ENCODE measurements at regions not wholly inside any gene's neighbourhood (a gene's known extent, or its start where the extent isn't known, plus 50 kb on each side); places are given as distances from the start of the nearest gene placed in this dataset.

- no peak for DNase-seq
Measured at GRCh38 chr5:89904442-89904841, 505.1 kb downstream of the CETN3 start.

GRCh38 chr5:89901983-89902382, 507.6 kb downstream of the CETN3 start:
- no peak for DNase-seq

DNA sequence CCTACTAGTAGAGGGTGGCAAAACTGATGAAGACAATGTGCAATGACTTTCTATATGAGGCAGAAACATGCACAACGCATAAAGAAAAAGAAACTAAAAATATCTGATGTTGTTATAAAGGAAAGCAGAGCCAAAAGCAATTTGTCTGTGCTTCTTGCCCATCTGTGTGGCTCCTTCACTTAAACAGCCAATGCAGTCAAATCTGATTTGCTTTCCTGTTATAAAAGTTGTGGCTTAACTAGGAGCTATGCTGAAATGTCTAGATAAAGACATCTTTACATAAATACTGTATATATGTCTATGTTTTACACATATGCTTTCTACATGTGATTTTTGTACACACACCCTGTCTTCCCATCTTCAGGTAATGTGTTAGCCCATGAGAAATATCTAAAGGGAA, 508.2 kb downstream of the CETN3 start:
- no peak for DNase-seq

GRCh38 chr5:89900346-89900745, 509.2 kb downstream of the CETN3 start:
- no peak for DNase-seq

DNA sequence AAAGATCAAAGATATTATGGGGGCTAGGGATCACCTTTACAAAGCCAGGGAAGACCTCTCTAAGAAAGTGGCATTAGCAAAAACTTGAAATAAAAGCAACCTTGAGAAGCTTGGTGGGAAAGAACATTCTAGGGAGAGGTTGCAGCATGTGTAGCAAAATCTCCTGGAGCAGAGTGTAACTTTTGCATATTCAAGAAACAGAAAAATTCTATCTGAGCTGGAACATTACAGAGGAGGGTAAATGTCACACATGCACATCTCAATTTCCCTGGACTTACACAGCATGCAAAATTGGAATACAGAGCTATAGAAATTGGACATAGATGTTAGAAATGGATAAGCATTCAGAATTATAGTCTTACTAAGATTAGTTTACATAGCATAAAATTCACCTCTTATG, 510.0 kb downstream of the CETN3 start:
- DNase-seq = no peak

DNA sequence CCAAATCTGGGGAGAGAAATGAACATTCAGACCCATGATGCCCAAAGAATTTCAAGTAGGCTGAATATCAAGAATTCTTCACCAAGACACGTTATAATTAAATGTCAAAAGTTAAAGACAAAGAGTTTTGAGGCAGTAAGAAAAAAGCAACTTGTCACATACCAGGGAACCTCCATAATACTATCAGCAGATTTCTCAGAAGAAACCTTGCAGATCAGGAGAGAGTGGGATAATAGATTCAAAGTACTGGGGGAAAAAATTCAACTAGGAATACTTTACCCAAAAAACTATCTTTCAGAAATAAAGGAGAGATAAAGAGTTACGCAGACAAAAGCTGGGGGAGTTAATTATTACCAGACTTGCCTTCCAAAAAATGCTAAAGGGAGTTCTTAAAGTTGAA, 516.0 kb downstream of the CETN3 start:
- DNase-seq = no peak

- no peak for DNase-seq
Measured at GRCh38 chr5:89885670-89886069, 523.9 kb downstream of the CETN3 start.

- no peak for DNase-seq
Measured at GRCh38 chr5:89883967-89884366, 525.6 kb downstream of the CETN3 start.

DNA sequence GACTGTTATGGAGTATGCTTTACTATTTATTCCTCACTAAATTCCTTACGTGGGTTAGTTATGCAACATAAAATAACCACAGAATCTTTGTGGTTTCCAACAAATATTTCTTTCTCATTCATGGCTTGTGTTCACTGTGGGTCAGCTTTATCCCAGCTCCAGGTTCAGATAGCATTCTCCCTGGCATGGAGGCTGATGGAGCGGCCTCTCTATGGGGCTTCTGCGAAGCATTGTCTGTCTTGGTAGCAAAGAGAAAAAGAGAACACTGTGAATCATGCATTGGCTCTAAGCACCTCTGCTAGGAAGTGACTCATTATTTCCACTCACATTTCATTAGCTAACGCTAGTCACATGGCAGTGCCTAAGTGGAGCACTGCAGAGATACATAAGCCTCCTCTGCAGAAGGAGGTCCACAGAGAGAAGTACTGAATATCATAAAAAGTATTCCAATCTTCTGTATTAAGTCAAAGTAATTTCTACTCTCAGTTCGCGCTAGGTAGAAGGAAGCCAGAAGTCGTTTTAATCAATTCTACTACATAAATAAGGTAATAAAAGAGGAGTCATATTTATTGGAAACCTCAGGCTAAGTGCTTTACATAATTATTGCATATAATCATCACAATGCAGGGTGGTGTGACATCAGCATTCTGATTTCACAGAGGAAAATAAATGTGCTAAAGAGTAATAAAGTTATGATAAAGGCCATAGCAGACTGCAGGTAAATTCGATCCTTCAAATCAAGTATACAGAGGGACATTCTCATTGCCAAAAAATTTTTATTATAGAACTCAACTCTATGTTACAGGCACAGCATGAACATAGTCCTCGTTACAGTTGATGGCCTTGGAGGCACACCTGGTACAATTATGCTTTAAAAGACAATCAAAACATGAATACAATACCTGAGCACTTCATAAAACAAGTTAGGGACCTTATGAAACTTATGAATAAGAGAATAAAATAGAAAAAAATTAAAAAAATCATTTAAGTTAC, 531.1 kb downstream of the CETN3 start:
- DNase-seq = no peak

- no peak for DNase-seq
Measured at GRCh38 chr5:89871906-89872305, 537.6 kb downstream of the CETN3 start.

- no peak for DNase-seq
Measured at GRCh38 chr5:89869346-89869745, 540.2 kb downstream of the CETN3 start.

- DNase-seq = no peak
Measured at GRCh38 chr5:89866410-89866809, 543.1 kb downstream of the CETN3 start.

DNA sequence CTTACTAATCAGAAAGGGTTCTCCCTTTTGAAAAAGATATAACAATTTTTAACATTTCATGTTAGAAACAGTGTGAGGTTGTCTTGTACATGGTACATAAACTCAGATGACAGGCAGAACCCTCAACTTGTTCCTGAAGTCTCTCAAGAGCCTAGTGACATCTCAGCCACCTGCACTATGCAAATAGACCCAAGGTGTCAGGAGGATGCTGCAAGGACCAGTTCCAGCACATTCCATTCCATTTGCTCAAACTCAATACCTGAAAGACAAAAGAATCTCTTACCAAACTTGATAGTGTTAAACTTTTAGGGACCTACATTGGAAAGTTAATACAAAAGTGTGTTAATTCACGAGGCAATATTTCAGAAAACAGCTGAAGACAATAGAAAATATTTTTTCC, 544.6 kb downstream of the CETN3 start:
- DNase-seq = no peak

DNA sequence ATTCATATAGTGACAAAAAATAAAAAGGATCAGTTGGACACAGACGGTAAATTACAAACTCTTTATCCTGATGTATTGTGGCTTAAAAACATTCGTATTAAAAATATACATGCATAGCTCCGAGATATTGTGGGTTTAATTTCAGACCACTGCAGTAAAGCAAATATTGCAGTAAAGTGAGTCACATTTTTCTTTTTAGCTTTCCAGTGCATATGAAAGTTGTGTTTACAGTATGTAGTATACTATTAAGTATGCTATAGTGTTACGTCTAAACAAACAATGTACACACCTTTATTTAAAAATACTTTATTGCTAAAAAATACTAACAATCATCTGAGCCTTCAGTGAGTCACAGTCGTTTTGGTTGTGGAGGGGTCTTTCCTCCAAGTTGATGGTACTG, 551.8 kb downstream of the CETN3 start:
- no peak for DNase-seq

GRCh38 chr5:89855417-89855816, 554.1 kb downstream of the CETN3 start:
- no peak for DNase-seq

DNA sequence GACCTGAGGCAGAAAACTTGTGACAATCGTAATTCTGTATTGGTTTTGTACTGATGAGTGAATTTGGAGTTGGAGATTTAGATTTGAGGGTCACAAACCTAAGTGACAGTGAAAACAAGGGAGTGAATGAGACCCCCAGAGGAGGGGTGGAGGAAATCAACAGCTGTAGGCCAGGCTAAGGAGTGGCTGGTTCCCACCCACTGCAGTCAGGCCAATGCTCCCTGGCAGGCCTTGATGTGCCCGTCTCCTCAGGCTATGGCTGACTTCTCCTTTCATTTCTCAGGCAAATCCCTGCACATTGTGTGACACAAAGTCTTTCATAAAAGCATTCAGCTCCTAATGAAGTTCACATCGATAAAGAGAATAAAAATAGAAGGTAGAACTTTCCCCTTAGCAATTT, 557.6 kb downstream of the CETN3 start:
- DNase-seq = no peak

- DNase-seq = no peak
Measured at GRCh38 chr5:89850513-89850865, 559.1 kb downstream of the CETN3 start.

DNA sequence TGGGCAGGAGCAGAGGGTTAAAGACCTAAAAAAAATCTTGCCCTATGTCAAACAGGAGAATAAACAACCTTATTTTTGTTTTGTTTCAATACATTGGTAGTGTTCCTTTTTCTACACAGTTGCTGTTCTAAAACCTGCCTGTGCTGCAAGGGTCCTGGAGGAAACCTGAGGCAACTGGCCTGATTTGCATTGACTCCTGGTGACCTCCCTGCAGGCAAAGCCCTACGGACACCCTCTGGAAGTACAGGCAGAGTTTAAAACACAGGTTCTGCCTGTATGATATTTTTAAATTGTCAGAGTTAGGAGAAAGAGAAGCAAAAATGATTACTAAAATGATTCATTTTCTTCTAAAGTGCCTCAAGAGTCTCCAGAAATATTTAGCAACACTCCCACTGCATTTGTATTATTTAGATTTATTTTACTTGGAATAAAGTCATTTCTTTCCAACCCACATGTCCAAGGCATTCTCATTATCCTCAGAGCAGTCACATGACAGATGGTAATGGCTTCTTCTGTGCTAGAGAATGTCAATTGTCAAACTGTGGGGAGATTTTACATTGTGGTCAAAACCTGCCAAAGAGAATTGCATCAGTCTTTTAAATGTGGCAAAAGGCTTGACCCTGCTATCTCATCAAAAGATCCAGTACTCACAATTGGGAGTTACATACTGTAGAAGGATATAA, 559.6 kb downstream of the CETN3 start:
- DNase-seq = no peak

- no peak for DNase-seq
Measured at GRCh38 chr5:89847743-89848142, 561.8 kb downstream of the CETN3 start.

- DNase-seq = no peak
Measured at GRCh38 chr5:89844548-89844947, 565.0 kb downstream of the CETN3 start.

DNA sequence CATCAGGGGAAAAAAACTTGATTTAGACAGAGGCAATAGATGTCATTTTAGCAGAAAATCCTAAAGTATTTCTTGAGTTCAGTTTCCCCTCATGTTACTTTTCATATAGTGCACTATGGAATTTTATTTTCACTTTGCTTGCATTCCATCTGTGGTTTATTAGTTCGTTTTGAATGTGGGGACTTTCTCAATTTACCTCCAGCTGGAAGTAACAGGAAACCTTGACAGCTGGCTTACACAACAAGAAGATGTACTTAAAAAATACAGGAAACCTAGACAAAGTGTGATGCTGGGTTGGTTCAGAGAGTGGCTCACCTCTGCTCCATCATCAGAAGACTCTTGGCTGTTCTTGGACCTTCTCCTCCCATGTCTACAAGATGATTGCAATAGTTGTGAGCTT, 567.0 kb downstream of the CETN3 start:
- no peak for DNase-seq

DNA sequence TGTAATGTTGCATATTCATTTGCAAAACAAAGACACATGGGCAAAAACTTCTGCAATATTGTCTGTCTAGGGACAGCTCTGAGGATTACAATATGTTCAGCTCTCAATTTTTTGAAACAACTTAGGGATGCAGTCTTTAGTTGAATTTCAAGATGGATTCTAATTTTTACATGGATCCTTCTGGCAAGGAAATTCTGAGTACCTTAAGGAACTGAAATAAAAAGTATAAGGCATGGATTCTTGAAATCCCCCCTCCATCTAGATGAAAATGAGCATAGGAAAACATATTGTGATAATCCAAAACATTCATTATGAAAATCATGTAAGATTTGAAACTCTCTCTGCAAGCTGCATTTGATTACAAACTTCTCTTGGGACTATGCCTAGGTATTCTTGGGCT, 568.6 kb downstream of the CETN3 start:
- DNase-seq = no peak

DNA sequence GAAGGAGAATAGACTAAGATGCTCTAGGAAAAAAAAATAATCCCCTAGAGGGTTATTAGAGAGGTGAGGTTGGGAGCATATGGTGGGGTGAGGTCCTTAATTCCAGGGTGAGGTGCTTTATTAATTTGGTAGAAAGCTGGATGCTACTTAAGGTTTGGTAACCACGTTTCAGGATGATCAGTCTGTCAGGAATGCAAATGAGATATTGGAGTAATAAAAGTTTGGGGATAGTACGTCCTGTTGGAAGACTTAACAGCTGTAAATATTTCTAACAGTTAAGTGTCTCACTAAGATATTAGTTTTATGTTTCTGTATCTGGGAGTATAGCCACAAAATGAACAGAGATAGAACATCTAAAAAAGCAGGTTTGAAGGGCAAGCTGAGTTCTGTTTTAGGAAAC, 578.9 kb downstream of the CETN3 start:
- no peak for DNase-seq

DNA sequence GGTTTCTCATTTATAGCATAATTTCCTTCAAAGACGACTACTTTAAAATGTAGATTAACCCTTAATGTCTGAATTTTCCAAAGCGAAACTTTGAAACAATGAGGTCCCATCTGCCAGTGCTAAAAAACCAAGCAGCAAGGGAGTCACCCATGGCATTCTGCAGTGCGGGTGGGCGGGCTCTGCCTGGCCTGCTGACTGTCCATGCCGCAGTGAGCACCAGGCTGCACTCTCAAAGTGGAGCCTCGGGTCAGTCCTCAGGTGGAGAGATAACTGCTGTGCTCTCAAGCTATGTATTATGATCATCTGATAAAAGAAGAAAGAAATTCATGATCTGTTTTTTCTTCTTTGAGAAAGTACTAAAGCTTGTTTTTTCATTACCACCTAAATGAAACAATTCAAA, 581.6 kb downstream of the CETN3 start:
- no peak for DNase-seq

DNA sequence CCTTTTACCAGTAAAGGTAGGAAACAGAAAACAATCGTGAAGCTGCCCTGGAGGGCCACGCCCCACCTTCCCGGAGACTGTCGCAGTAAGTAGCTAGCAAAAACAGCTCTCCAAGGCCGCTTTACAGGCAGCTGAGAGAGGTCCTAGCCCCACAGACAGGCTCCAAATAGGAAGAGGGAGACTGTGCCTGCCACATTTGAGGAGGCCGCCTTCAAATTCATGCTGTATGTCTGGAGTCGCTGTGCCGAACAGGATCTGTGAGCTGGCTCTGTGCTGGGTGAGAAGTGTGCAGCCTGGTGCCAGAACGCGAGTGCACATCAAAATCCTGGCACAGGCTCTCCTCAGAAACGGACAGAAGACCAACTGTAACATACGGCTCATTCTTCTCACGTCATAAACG, 582.2 kb downstream of the CETN3 start:
- DNase-seq = no peak
